K562 (cell line): ENCODE measurements at regions not wholly inside any gene's neighbourhood (a gene's known extent, or its start where the extent isn't known, plus 50 kb on each side); places are given as distances from the start of the nearest gene placed in this dataset.

ENCODE experiments used
- ATAC-seq: fragments of 200-7000 bp; cut with Tn5 transposase; 3 replicates; pipeline ENCODE4 v1.9.1; 2020; ENCODE audit warnings: moderate library complexity
- BruUV-seq: library from RNA; stranded (reverse); fragments of 400-500 nt; replicated peaks from 2 replicates; lab custom pipeline; 2021; lab: Mats Ljungman, UMichigan
- CTCF ChIA-PET: fragments of 300-600 bp; formaldehyde crosslinking; extraction: SDS; loops from one replicate; lab custom pipeline; 2021; ENCODE audit warnings: low intra/inter-chr PET ratio; lab: Yijun Ruan, JAX
- POLR2A ChIA-PET: fragments of 300-600, 350-650 bp; sonication (Branson Sonifier 250); formaldehyde crosslinking; extraction: SDS; loops from one replicate; lab custom pipeline; 2021; ENCODE audit warnings: antibody characterized with exemption, inconsistent platforms; lab: Yijun Ruan, JAX
- DNase-seq, 4 experiments: peaks; one replicate each; pipeline versions ENCODE4 v3.0.0 to v3.0.0-alpha.2; 2011 to 2018; ENCODE audit warnings: low spot score in 3 of 4, mixed read lengths in 3 of 4; ENCODE audit errors: extremely low read depth in 1 of 4
- FAIRE-seq: peaks from 2 replicates; lab custom pipeline; 2011; peaks lifted over from hg19 to GRCh38; lab: Jason Lieb, UNC
- H2AFZ ChIP-seq: 2 replicates; pipeline ENCODE4 v1.6.0; 2011; ENCODE audit warnings: low read depth, low read length, control low read depth, inconsistent platforms
- H3K27ac ChIP-seq: fragments of 200-600 bp; 3 replicates; pipeline ENCODE4 v1.8.0; 2011; ENCODE audit warnings: low read depth, mild to moderate bottlenecking, control low read depth, inconsistent platforms, low read length, moderate library complexity, mixed read lengths; ENCODE audit errors: extremely low read depth
- H3K27me3 ChIP-seq, 2 experiments: fragments of 300-600 bp in 1 of 2; 2 replicates in 1 of 2; 3 replicates in 1 of 2; pipeline versions ENCODE4 v1.6.0 to v1.8.0; 2011; ENCODE audit warnings: inconsistent platforms in 2 of 2, low read length in 2 of 2, mild to moderate bottlenecking in 1 of 2, mixed read lengths in 1 of 2, moderate library complexity in 1 of 2; ENCODE audit not compliant: control insufficient read depth in 2 of 2, insufficient read depth in 2 of 2
- H3K36me3 ChIP-seq: fragments of 300-600 bp; 3 replicates; pipeline ENCODE4 v1.8.0; 2011; ENCODE audit warnings: mild to moderate bottlenecking, low read length, inconsistent platforms; ENCODE audit not compliant: control insufficient read depth, insufficient read depth
- H3K4me1 ChIP-seq, 2 experiments: fragments of 200-600 bp in 1 of 2; replicated peaks in 1 of 2; 2 replicates in 1 of 2; 3 replicates in 1 of 2; pipeline versions ENCODE4 v1.5.1 to v1.8.0; 2011; ENCODE audit warnings: inconsistent platforms in 2 of 2, low read length in 2 of 2, mild to moderate bottlenecking in 1 of 2, mixed read lengths in 1 of 2, moderate library complexity in 1 of 2; ENCODE audit not compliant: control insufficient read depth in 2 of 2, insufficient read depth in 2 of 2
- H3K4me2 ChIP-seq: 2 replicates; pipeline ENCODE4 v1.6.1; 2011; ENCODE audit warnings: low read length, control low read depth, inconsistent platforms, mixed read lengths; ENCODE audit not compliant: insufficient read depth
- H3K4me3 ChIP-seq: fragments of 200-600 bp; sonication (generic), shearing (Covaris generic); 2 replicates; pipeline ENCODE4 v1.5.1; 2016; ENCODE audit warnings: control low read depth, inconsistent platforms
- H3K79me2 ChIP-seq: fragments of 200-600 bp; 3 replicates; pipeline ENCODE4 v1.8.0; 2011; ENCODE audit warnings: low read length, inconsistent platforms; ENCODE audit not compliant: control insufficient read depth, insufficient read depth
- H3K9ac ChIP-seq, 2 experiments: 2 replicates each; pipeline versions ENCODE4 v1.6.0 to v1.6.1; 2011; ENCODE audit warnings: low read depth in 2 of 2, low read length in 2 of 2, control low read depth in 1 of 2, inconsistent platforms in 1 of 2, mild to moderate bottlenecking in 1 of 2, mixed read lengths in 1 of 2; ENCODE audit not compliant: insufficient read depth in 1 of 2
- H3K9me1 ChIP-seq: one replicate; pipeline ENCODE4 v1.6.0; 2011; ENCODE audit warnings: inconsistent platforms, mild to moderate bottlenecking, low read length, moderate library complexity; ENCODE audit not compliant: control insufficient read depth, insufficient read depth
- H3K9me3 ChIP-seq: replicated peaks from 2 replicates; pipeline ENCODE4 v1.5.1; 2011; ENCODE audit warnings: low read depth, low read length, inconsistent platforms; ENCODE audit not compliant: control insufficient read depth, insufficient read depth
- H4K20me1 ChIP-seq: replicated peaks from 2 replicates; pipeline ENCODE4 v1.6.1; 2011; ENCODE audit warnings: low read length, inconsistent platforms, mixed read lengths; ENCODE audit not compliant: control insufficient read depth, insufficient read depth
- ARID1B ChIP-seq: fragments of 450-650 bp; IDR thresholded peaks from 2 replicates; pipeline ENCODE4 v1.6.1; 2016; ENCODE audit warnings: antibody characterized with exemption, mild to moderate bottlenecking, inconsistent platforms
- BCOR ChIP-seq: fragments of 450-650 bp; IDR thresholded peaks from 2 replicates; pipeline ENCODE4 v1.6.1; 2016
- DPF2 ChIP-seq: fragments of 450-650 bp; IDR thresholded peaks from 2 replicates; pipeline ENCODE4 v1.6.1; 2016
- HDAC8 ChIP-seq: fragments of 450-650 bp; IDR thresholded peaks from 2 replicates; pipeline ENCODE4 v1.6.1; 2016; ENCODE audit warnings: mild to moderate bottlenecking, missing genetic modification characterization, moderate library complexity, missing compliant biosample characterization
- HDGF ChIP-seq: fragments of 450-650 bp; IDR thresholded peaks from 2 replicates; pipeline ENCODE4 v1.6.1; 2016
- IRF2 ChIP-seq: sonication (generic); formaldehyde crosslinking; IDR thresholded peaks from 2 replicates; pipeline ENCODE4 v1.8.1; 2022; ENCODE audit warnings: mild to moderate bottlenecking, missing genetic modification reagents
- ZBTB8A ChIP-seq: fragments of 450-650 bp; IDR thresholded peaks from 2 replicates; pipeline ENCODE4 v1.6.1; 2018; ENCODE audit warnings: mild to moderate bottlenecking, moderate library complexity; ENCODE audit not compliant: partially characterized antibody
- ZEB2 ChIP-seq: fragments of 450-650 bp; IDR thresholded peaks from 2 replicates; pipeline ENCODE4 v1.6.1; 2016
- ZKSCAN1 ChIP-seq: fragments of 150-350 bp; IDR thresholded peaks from 2 replicates; pipeline ENCODE4 v1.6.1; 2016; ENCODE audit warnings: low read depth, low read length
- WGBS: fragments of 100-300 bp; shearing (Covaris generic); methylation state at CpG from one replicate; pipeline ENCODE4 v1.1.6; 2016; ENCODE audit warnings: low coverage, mixed read lengths; ENCODE audit not compliant: insufficient coverage; ENCODE audit errors: missing lambda C conversion rate; 5-methylcytosine and 5-hydroxymethylcytosine counted together
- in situ Hi-C: fragments of 300-500 bp; cut with MboI; formaldehyde crosslinking; loops from 4 replicates; pipeline ENCODE4 v1.15.0; 2018; ENCODE audit warnings: inconsistent platforms, mixed read lengths
- intact Hi-C: fragments of 100-400 bp; cut with micrococcal nuclease; formaldehyde crosslinking; loops from 2 replicates; pipeline ENCODE4 v1.14.2; 2022
- TF ChIP-seq, protein P1 (sequence below): IDR thresholded peaks from 2 replicates; pipeline ENCODE4 v1.6.1; 2016; ENCODE audit warnings: missing genetic modification characterization, missing compliant biosample characterization
- TF ChIP-seq, protein P2 (sequence below): fragments of 450-650 bp; IDR thresholded peaks from 2 replicates; pipeline ENCODE4 v1.6.1; 2017; ENCODE audit warnings: antibody characterized with exemption, mild to moderate bottlenecking
- TF ChIP-seq, protein P3 (sequence below): fragments of 200-800 bp; sonication (Bioruptor generic); IDR thresholded peaks from 2 replicates; pipeline ENCODE4 v1.6.1; 2016; ENCODE audit warnings: missing genetic modification characterization, missing compliant biosample characterization

DNA sequence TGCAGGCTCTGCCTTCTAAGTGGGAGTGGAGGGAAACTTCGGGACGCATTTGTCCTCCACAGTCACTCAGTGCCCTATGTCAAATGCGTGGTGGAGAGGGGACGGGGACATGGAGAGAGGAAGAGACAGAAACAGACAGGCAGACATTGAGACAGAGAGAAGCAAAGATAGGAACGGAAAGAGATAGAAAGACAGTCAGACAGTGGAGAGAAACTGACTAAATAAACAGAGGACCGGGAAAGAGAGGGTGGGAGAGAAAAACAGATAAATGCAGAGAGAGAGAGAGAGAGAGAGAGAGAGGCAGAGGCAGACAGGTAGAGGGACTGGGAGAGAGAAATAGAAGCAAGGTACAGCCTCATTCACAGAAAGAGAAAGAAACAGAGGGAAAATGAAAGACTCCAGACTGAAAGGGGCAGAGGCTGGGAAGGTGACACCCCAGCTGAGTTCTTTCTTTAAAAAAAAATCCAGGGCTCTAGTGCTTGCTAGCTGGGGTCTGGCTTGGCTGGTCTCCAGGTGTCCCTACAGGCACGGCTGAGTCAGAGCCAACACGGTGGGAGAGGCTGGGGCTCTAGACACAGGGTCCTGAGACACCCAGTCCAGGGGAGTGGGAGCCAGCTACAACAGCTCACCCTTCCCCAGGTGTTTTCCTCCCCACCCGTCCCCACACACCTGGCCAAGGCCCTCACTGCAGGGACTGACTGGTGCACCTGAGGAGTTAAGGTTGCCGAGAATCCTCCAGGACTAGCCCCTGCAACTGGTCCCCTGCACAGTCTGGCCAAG, 506.1 kb upstream of the PROK2 start:
- in situ Hi-C loops, result no loop called here
- Histone ChIP-seq H3K4me2 (peak overlapping the region; percentile 49; the same call in 1 of the 2 replicates), H3K4me3 (no peak overlapping the region), H3K79me2 (peaks cover 6% of the 10 kb centered on the region; the same call in 1 of the 3 replicates), H4K20me1 (no peaks in the 10 kb centered on the region), H3K27me3 (no peaks in the 10 kb centered on the region), H3K9me3 (0 out of 2 replicates have a peak, but pooled peaks cover 2% of the 10 kb centered on the region), H2AFZ (peak overlapping the region; percentile 90), H3K36me3 (no peaks in the 10 kb centered on the region), H3K9me1 (no peaks in the 10 kb centered on the region), H3K27ac (peak overlapping the region; percentile 55; the same call in 2 of the 3 replicates), H3K9ac (peak overlapping the region; percentile 46 to 77; a peak in 3 of 4 replicates), H3K4me1 (peaks cover 38 to 39% of the 10 kb centered on the region in 2 experiments)
- DNase-seq (peak in 1 of 4 experiments; percentile 31), ATAC-seq (peak; percentile 18), FAIRE-seq (peak; percentile 57)
- POLR2A ChIA-PET, result no interaction called here
- intact Hi-C loops, result no loop called here
- no TSS peak for BruUV-seq
- 39% methylated on average over 8 of the region's 10 CpGs for WGBS
- CTCF ChIA-PET, result no interaction called here
- TF ChIP-seq ZEB2 (peak; percentile 50; the same call in 1 of the 2 replicates), BCOR (no peak), HDAC8 (tag) (no peak), ARID1B (peak; percentile 46), IRF2 (CRISPR knock-in tag) (no peak), ZBTB8A (no peak), HDGF (0 out of 2 replicates have a peak, but pooled peaks have one; percentile 44), DPF2 (peak; percentile 50), ZKSCAN1 (no peak)
- TF ChIP-seq, protein P1, sequence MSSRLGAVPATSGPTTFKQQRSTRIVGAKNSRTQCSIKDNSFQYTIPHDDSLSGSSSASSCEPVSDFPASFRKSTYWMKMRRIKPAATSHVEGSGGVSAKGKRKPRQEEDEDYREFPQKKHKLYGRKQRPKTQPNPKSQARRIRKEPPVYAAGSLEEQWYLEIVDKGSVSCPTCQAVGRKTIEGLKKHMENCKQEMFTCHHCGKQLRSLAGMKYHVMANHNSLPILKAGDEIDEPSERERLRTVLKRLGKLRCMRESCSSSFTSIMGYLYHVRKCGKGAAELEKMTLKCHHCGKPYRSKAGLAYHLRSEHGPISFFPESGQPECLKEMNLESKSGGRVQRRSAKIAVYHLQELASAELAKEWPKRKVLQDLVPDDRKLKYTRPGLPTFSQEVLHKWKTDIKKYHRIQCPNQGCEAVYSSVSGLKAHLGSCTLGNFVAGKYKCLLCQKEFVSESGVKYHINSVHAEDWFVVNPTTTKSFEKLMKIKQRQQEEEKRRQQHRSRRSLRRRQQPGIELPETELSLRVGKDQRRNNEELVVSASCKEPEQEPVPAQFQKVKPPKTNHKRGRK (tag), result no peak
- TF ChIP-seq, protein P2, sequence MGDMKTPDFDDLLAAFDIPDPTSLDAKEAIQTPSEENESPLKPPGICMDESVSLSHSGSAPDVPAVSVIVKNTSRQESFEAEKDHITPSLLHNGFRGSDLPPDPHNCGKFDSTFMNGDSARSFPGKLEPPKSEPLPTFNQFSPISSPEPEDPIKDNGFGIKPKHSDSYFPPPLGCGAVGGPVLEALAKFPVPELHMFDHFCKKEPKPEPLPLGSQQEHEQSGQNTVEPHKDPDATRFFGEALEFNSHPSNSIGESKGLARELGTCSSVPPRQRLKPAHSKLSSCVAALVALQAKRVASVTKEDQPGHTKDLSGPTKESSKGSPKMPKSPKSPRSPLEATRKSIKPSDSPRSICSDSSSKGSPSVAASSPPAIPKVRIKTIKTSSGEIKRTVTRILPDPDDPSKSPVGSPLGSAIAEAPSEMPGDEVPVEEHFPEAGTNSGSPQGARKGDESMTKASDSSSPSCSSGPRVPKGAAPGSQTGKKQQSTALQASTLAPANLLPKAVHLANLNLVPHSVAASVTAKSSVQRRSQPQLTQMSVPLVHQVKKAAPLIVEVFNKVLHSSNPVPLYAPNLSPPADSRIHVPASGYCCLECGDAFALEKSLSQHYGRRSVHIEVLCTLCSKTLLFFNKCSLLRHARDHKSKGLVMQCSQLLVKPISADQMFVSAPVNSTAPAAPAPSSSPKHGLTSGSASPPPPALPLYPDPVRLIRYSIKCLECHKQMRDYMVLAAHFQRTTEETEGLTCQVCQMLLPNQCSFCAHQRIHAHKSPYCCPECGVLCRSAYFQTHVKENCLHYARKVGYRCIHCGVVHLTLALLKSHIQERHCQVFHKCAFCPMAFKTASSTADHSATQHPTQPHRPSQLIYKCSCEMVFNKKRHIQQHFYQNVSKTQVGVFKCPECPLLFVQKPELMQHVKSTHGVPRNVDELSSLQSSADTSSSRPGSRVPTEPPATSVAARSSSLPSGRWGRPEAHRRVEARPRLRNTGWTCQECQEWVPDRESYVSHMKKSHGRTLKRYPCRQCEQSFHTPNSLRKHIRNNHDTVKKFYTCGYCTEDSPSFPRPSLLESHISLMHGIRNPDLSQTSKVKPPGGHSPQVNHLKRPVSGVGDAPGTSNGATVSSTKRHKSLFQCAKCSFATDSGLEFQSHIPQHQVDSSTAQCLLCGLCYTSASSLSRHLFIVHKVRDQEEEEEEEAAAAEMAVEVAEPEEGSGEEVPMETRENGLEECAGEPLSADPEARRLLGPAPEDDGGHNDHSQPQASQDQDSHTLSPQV, result no peak
- TF ChIP-seq, protein P3, sequence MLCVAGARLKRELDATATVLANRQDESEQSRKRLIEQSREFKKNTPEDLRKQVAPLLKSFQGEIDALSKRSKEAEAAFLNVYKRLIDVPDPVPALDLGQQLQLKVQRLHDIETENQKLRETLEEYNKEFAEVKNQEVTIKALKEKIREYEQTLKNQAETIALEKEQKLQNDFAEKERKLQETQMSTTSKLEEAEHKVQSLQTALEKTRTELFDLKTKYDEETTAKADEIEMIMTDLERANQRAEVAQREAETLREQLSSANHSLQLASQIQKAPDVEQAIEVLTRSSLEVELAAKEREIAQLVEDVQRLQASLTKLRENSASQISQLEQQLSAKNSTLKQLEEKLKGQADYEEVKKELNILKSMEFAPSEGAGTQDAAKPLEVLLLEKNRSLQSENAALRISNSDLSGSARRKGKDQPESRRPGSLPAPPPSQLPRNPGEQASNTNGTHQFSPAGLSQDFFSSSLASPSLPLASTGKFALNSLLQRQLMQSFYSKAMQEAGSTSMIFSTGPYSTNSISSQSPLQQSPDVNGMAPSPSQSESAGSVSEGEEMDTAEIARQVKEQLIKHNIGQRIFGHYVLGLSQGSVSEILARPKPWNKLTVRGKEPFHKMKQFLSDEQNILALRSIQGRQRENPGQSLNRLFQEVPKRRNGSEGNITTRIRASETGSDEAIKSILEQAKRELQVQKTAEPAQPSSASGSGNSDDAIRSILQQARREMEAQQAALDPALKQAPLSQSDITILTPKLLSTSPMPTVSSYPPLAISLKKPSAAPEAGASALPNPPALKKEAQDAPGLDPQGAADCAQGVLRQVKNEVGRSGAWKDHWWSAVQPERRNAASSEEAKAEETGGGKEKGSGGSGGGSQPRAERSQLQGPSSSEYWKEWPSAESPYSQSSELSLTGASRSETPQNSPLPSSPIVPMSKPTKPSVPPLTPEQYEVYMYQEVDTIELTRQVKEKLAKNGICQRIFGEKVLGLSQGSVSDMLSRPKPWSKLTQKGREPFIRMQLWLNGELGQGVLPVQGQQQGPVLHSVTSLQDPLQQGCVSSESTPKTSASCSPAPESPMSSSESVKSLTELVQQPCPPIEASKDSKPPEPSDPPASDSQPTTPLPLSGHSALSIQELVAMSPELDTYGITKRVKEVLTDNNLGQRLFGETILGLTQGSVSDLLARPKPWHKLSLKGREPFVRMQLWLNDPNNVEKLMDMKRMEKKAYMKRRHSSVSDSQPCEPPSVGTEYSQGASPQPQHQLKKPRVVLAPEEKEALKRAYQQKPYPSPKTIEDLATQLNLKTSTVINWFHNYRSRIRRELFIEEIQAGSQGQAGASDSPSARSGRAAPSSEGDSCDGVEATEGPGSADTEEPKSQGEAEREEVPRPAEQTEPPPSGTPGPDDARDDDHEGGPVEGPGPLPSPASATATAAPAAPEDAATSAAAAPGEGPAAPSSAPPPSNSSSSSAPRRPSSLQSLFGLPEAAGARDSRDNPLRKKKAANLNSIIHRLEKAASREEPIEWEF (CRISPR knock-in tag), result no peak
